ENCODE measurements at regions not wholly inside any gene's neighbourhood (a gene's known extent, or its start where the extent isn't known, plus 50 kb on each side); places are given as distances from the start of the nearest gene placed in this dataset.
A peak's percentile ranks its signal among the peaks of the same experiment; 100 is the strongest.
"Not testable (repeated sequence)": the region's sequence is repeated elsewhere in the genome, so short reads cannot be mapped to it uniquely, and the experiment has no call there.

DNA sequence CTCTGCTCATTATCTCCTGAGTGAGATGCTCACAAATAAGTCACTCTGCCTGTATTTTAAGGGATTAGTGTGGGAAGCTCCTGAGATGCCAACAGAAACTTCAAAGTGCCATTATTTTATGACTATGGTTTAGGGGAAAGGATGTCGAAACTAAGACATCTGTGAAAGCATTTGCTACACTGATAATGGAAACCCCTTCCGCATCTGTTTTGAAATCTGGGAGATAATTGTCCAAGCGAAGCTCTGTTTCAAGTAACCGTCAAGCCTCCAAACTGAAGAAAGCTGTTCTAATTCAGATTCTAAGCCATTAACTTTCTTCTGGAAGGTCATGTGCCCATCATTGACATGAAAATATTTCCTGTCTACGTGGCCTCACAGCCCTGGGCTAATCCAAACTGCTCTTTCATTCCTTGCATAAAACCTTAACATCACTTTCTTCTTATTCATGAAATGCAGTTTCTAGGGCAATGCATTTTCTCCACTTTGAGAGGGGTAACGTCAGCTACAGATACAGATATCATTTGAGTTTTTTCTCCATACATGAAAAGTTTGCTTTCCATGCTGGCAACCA, 932.0 kb downstream of the C6orf118 start:
- no peak for DNase-seq (ENCODE audit: low read depth)

DNA sequence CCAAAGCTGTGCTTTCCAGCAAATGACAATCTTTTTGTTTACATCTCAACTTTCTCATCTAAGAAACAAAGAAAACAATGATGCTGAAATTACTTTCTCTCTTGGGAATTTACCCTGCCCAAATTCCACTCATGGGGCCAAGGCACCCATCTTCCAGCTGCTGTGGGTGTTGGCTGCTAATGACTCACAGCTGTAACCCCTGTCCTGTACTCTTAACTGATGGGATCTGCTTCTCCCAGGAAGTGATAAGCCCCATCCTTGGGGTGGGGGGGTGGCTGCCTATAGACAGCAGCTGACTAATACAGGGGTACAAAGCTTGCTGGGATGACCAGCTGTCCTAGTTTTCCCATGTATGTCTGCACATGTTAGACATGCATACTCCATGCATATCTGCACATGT, 938.6 kb downstream of the C6orf118 start:
- no peak for DNase-seq (ENCODE audit: low read depth)

DNA sequence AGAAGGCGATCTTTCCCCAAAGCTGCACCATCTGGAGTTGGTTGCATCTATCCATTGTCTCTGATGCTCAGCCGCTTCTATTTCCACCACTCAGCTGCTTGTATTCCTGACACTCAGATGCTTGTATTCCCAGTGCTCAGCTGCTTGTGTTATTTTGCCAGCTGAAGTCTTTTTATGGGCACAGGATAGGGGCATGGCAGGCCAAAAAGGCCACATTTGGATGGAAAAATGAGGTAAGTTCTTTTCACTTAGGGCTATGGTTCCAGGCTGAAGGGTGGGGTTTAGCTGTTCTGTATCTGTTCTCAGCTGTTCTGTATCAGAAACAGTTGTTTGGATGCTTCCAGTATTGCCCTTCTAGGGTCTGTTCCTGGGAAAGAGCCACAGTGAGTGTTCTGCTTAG, 944.9 kb downstream of the QKI start:
- DNase-seq (ENCODE audit: low read depth) = no peak

DNA sequence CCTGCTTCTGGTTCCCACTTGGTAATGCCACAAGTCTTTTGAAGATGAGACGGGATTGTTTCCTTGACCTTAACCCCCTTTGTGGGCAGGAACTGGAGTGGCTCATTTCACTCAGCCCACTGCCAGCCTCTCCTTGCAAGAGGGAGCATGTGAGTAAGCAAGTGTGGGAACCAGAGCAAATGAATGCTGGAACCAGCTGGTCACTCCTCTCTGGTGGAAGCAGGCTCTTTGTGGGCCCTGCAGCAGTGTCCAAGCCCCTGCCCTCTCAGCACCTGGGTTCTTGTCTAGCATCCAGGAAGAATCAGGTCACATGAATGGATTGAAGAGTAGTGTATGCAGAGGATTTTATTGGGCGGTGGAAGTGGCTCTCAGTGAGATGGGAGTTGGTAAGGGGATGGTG, 944.5 kb downstream of the QKI start:
- no peak for DNase-seq (ENCODE audit: low read depth)

DNA sequence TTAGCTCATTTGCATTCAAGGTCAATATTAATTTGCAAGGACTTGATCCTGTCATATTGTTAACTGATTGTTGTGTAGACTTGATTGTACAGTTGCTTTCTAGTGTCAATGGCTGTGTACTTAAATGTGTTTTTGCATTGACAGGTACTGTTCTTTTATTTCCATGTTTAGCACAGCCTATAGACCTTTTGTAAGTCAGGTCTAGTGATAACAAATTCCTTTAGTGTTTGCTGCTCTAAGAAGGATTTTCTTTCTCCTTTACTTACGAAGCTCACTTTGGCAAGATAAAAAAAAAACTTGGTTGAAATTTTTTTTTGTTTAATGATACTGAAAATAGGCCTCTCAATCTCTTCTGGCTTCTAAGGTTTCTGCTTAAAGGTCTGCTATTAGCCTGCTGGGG, 942.3 kb downstream of the QKI start:
- DNase-seq (ENCODE audit: low read depth) = no peak

DNA sequence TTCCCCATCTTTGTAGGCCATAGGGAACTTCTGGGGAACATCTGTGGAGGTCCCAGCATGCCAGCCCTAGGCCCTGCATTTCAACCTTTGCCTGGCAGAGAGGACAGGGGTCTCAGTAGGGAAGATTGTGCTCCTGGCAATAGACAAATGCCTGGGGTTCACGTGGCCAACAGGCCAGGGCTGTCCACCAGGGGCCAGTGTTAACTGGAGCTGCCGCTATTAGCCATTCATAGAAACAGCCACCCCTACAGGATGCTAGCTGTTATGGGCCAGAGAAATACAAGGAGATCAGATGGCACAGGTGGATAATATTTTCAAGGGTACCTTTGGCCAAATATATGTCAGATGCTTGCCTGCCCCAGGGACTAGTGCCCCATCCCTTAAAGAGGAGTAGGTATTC, 932.9 kb downstream of the QKI start:
- DNase-seq (ENCODE audit: low read depth) = no peak

DNA sequence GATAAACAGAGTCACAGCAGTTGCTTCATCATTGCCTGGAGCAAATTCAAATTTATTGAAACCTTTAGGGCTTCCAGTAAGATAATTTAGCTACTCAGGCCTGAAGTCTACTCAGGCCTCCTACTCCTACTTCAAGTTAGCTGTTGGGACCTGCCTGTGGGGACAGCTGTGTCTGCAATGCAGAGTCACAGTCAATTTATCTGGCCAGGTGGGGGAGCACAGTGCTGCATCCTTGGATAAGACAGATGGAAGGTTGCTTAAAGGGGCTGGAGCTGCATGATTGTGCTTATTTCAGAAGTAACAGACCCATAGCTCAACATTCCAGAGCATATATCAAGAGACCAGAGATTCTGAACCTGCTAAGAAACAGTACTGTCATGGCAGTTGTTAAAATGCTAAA, 932.1 kb downstream of the QKI start:
- no peak for DNase-seq (ENCODE audit: low read depth)

DNA sequence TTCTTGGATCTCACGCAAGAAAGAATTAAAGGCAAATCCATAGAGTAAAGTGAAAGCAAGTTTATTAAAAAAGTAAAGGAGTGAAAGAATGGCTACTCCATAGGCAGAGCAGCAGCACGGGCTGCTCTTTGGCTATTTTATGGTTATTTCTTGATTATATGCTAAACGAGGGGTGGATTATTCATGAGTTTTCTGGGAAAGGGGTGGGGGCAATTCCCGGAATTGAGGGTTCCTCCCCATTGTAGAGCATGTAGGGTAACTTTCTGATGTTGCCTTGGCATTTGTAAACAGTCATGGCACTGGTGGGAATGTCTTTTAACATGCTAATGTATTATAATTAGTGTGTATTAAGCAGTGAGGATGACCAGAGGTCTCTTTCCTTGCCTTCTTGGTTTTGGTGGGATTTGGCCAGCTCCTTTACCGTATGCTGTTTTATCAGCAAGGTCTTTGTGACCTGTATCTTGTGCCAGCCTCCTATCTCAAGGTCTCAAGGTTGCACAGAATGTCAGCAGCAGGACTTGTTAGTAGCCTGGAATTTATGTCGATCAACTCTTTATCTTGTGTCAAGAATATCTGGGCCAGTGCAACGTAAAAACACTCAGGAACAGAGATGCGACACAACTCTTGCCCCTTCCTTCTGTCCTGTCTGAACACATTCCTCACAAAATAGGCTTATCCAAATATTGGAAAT, 931.4 kb downstream of the QKI start:
- no peak for DNase-seq (ENCODE audit: low read depth)

DNA sequence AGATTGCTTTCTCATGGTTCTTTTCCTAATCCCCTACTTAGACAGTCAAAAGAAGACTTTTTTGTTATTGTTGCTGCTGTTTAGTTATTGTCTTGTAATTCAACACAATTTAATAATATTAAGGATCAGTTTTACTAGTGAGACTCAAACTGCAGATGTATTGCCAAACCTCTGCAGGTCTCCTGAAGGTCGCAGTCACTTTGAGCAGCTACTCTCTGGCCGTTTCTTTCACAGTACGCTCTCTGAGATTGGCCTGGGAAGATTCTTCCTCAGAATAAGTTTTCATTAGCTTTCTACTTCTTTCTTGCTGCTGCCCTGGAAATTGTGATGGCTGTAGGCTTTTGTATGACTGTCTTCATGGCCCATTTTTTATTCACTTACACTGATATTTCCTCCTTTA, 930.8 kb downstream of the QKI start:
- no peak for DNase-seq (ENCODE audit: low read depth)

DNA sequence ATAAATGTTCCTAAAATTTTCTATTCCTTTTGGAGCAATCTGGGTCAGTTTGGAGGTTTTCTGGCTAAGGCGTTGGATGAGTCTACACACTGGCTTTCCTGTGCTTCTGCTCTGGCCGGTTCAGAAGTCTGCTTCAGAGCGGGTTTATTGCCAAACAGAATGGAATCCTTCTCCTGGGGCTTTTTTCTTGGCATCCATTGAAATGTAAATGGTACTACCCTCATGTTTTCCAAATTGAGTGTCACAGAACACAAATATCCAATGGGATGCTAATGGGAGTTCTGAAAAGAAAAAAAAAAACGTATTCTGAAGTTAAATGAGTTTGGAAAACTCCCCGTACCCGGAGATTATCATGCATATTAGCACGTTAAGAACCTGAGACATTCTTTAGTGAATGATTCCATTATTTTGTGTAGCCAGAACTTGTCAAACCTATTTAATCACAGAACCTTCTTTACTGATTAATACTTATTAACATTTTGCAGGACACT, 930.3 kb downstream of the QKI start:
- no peak for DNase-seq (ENCODE audit: low read depth)

DNA sequence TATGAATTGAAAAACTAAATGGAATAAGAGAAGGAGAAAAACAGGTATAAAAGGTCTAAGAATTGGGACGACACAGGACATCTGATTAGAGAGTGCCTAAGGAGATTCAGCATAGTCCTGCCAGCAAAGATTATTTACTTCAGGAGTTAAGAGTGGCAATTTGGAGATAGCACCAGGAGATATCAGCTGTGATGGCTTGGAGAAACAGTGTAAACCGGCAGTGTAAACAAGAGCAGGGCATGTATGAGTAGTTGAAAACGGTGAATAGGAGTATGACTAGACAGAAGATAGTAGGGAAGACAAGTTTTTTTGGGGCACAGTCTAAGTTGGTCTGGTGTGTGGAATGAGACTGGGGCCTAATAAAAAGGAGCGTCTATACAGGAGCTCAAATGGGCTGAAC, 924.9 kb downstream of the QKI start:
- not testable (repeated sequence) for DNase-seq (ENCODE audit: low read depth)

DNA sequence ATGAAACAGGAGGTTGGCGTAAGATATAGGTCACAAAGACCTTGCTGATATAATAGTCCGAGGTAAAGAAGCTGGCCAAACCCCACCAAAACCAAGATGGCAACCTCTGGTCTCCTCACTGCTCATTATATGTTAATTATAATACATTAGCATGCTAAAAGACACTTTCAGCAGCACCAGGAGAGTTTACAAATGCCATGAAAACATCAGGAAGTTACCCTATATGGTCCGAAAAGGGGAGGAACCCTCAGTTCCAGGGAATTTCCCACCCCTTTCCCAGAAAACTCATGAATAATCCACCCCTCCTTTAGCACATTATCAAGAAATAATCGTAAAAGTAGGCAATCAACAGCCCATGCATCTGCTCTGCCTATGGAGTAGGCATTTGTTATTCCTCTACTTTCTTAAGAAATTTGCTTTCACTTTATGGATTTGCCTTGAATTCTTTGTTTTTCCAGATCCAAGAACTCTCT, 923.4 kb downstream of the QKI start:
- DNase-seq (ENCODE audit: low read depth) = no peak

DNA sequence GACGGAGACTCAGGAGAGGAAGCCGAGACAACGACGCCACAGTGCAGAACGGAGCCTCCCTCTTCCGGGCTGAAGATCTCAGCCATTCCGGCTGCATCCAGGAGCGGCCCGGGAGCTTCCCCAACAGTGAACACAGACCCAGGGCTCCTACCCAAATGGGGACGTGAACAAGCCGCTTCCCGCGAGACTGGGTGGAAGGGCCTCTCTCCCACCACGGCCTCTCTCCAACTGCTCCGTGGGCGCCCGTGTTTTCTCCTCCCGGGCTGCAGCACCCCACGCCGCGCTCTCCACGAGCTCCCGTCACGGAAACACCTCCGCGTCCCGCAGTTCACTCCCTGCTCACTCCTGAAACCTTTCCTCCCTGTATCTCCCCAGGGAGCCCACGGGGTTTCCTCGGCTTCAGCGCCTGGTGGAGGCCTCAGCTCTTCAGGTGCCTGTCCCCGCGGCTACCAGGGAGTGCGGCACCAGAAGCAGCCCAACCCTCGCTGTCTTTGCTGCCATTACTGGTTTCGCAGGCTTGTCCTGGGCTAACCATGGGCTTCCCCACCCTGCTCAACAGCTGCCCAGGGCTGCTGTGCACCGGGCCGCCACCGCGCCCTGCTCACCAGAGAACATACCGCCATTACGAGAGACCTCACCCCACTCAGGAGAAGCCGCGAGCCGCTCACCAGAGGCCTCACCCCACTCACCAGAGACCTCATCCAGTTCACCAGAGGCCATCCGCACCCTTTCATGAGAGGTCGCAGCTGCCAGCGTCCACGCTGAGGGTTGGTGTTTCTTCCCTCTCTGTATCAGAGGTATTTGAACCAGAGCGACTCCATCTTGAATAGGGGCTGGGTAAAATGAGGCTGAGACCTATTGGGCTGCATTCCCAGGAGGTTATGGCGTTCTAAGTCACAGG, 922.8 kb downstream of the QKI start:
- no peak for DNase-seq (ENCODE audit: low read depth)

DNA sequence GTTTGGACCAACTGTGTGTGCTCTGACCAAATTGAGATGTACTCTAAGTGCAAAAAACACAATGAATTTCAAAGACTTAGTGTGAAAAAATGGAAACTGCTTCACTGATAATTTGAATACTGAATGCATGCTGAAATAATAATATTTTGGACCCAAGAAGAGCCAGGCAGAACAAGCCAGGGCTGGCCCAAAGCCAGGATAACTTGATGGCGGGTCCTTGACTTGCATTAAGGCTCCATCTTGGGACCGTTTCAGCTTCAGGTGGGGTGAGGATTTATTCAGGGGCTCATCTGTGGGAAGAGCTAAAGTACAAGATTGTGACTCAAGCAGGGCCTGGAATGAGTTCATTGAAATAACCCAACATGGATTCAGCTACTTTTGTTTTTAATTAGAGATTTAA, 921.9 kb downstream of the QKI start:
- DNase-seq (ENCODE audit: low read depth) = no peak

DNA sequence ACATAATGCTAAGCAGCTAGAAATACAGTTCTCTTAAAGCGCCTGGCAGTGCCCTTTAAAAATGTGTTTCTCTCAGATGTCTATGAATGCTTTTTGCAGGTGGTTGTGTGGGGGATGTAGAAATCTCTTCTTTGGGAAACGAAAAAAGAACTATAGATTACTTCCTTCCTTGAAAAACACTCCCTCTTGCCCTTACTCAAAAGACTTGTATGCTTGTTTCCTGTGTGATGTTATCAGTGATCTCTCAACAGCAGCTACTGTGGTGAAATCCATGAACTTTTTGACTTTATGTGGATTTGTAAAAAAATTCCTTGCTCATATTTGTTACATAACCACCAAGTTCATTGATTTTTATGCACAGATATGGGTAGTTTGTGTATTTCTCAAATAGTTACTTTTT, 916.5 kb downstream of the QKI start:
- no peak for DNase-seq (ENCODE audit: low read depth)

DNA sequence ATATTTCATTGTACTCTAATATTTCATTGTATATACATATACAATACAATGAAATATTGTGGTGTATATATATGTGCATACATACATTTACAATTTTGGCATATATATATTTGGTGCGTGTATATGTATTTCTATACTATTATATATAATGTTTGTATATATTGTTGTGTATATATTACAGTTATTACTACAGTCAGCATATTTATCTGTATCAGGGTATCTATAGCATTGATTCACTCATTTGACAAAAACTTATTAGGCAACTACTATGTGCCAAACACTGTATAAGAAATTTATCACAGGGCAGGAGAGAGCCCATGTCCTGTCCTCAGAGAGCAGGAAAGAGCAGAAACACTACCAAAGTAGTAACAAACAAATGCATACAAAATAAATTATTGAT, 910.6 kb downstream of the QKI start:
- no peak for DNase-seq (ENCODE audit: low read depth)

DNA sequence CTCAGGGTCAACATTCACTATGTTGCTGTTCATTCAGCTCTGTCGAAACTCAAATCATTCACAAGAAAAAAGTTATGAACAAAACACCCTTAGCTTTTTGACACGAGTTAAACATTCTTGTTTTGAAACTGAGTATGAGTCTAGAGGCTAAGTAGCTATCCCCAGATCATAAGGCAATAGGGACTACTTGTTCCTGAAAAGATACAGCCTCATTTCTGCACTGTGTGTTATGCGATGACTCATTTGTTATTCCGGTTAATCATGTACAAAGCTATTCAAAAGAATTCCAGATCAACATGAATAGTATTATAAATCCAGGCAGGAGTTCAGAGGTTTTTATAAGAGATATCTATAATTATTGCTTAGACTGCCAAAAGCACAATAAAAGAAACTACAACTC, 908.0 kb downstream of the QKI start:
- peak; percentile 23 for DNase-seq (ENCODE audit: low read depth)

DNA sequence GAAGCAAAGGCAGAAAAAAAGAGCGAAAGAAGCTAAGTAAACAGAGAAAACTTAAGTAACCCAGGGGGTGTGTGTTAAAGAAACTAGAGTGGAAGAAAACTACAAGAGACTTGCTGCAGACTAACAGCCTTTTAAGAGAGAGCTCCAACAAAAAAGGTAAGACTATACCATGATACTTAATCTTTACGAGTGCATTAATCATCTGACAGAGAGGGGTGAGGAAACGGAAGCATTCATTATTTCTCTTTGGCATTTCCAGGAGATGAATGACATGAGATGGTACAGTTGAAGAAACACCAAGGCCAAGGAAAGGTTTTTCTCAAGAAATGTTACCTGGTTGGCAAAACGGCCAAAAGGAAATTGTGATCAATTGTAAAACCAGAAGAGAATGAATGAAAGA, 906.8 kb downstream of the QKI start:
- DNase-seq (ENCODE audit: low read depth) = no peak

DNA sequence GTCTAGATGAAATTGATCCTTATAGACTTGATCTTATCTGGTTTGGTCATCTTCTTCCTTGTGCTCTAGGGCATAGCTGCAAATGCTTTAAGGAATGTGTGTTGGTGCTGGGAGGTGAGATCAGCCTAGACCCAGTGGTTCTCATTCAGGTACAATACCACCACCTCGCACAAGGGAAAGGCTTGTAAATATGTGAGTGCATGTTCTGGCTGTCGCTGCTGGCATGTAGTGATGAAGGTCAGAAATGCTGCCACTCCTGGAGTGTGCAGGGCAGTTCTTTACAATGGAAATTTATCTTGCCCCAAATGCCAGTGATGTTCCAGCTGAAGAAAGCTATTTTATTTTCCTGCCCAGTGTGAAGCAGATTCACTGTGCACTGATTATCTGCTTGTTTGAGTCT, 900.9 kb downstream of the QKI start:
- DNase-seq (ENCODE audit: low read depth) = no peak

DNA sequence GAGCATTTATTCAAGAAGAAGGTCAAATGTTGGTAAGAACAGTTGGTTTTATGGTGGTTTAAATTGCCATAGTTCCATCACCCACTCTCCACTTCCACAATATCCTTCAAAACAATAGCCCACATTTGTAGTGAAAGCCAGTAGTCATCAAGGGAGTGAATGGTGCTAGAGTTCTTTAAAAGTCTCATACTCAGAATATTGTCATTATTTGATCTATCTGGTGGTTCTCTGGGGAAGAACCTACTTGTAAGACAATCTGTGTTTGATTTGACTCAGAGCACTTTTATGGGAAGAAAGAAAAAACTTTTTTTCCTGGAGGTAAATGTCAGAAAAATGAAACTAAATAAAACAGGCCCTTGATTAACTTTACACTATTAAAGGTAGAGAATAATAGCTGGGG, 893.8 kb downstream of the QKI start:
- DNase-seq (ENCODE audit: low read depth) = no peak

DNA sequence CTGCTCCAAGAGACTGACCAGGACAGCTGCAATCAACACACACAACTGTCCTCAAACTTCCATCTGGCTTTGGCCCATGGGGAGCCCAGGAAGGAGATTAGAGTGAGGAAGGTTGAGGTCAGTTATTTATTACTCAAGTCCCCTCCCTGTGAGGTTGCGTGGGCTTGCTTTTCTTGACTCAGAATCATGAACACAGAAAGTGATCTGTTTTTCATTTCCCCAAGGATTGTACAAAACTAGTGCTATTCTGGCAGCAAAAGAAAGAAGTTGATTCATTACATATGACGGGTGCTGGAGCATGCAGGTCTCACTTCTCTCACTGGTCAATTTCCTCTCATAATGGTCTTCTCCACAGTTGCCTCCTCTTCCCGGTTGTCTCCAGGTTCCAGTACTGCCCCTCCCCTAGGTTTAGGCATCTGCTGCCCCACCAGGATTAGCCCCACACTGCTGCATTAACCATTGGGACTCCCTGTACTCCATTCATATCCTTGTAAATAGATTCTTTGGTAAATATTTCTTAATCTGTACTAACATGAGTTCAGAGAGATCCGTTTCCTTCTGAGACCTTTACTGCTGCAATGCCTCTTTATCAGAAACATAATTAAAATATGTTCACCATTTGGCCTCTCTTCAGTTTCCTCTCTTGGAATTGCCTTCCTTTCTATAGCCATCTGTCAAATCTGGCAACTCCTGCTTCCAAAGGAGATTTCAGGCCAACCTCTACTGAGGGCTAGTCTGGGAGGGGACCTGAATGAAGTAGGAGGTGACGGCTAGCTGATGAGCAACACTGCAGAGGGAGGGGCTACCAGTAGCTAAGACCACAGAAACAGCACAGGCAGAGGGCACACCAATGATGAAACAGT, 888.8 kb downstream of the QKI start:
- DNase-seq (ENCODE audit: low read depth) = no peak

DNA sequence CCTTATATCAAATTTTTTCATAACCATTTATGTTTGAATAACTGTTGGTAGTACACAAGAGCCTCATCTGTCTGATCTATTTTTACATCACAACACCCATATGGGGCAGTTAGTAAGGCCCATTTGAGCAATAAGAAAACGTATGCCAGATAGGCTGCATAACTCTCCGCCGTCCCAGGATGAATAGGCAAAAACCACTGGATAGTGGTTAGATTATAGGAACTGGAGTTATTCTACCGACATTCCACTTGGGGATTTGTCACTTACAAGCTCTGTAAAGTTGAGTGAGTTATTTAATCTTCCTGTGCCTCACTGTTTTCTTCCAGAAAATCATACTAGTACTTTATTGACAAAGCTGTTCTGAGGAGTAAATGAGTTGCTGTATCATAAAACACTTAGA, 881.9 kb downstream of the QKI start:
- DNase-seq (ENCODE audit: low read depth) = no peak
